GM12865 (cell line): ENCODE measurements at regions not wholly inside any gene's neighbourhood (a gene's known extent, or its start where the extent isn't known, plus 50 kb on each side); places are given as distances from the start of the nearest gene placed in this dataset.

Experiments
- DNase-seq: peaks from one replicate; pipeline ENCODE4 v3.0.0; 2010; ENCODE audit warnings: low read depth
- H3K4me3 ChIP-seq: 2 replicates; pipeline ENCODE4 v1.5.1; 2011; ENCODE audit warnings: mild to moderate bottlenecking, low read depth, low read length, control low read depth
- TF ChIP-seq, protein P1 (sequence below): IDR thresholded peaks from 2 replicates; pipeline ENCODE4 v1.5.1; 2011; ENCODE audit warnings: low read length, control low read depth, low read depth, inconsistent platforms; ENCODE audit not compliant: insufficient read depth; ENCODE audit errors: missing control alignments

DNA sequence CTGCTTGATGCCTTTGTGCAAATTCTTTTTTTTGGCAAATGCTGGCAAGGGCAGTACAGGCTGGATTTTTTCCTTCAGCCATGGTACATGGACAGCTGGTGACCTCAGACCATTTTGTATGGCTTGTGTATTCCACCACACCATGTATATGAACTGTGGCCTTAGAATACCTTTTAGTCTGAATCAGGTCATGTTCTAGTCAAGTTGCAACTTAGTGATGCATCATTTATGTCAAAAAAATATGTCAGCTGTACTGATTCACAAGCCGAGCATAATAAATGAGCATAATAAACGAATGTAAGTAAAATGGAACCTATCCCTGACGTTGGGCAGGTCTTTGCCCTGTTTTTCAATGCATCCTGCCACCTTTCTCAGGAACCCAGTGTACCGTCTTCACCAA is 219.7 kb upstream of the RUNX1 start:
- H3K4me3 ChIP-seq, result no peak overlapping the region
- no peak for DNase-seq
- TF ChIP-seq, protein P1, sequence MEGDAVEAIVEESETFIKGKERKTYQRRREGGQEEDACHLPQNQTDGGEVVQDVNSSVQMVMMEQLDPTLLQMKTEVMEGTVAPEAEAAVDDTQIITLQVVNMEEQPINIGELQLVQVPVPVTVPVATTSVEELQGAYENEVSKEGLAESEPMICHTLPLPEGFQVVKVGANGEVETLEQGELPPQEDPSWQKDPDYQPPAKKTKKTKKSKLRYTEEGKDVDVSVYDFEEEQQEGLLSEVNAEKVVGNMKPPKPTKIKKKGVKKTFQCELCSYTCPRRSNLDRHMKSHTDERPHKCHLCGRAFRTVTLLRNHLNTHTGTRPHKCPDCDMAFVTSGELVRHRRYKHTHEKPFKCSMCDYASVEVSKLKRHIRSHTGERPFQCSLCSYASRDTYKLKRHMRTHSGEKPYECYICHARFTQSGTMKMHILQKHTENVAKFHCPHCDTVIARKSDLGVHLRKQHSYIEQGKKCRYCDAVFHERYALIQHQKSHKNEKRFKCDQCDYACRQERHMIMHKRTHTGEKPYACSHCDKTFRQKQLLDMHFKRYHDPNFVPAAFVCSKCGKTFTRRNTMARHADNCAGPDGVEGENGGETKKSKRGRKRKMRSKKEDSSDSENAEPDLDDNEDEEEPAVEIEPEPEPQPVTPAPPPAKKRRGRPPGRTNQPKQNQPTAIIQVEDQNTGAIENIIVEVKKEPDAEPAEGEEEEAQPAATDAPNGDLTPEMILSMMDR, result no peak

DNA sequence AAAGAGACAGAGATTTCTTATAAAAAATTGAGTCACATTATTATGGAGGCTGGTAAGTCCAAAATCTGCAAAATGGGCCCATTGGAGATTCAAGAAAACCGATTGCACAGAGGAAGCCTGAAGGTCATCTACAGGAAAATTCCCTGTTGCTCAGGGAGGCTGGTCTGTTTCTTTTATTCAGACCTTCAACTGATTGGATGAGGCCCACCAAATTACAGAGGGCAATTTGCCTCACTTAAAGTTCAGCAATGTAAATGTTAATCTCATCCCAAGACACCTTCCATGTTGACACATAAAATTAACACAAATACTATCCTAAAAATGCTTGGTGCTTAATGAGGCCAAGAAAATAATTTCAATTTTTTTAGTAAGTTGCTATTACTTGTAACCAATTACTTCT is 219.2 kb upstream of the RUNX1 start:
- no peak for DNase-seq
- TF ChIP-seq, protein P1, result no peak
- H3K4me3 ChIP-seq, result no peak overlapping the region

DNA sequence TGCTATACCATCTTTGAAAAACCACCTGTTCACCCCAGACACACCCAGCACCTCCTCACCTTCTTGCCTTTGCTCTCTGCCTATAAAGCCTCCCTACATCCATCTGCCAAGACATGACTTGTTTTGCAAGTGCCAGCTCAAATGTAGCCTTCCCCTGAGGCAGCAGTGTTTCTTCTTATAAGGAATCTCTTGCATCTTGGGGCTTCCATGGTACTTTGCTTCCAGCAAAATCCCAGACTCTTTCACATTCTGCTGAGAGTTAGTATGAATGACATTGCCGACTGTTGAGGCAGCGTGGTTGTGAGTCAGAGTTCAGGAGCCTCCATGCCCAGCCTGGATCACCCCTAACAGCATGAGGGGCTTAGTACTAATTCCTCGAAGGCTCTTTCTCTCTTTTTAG is 217.4 kb upstream of the RUNX1 start:
- H3K4me3 ChIP-seq, result no peak overlapping the region
- no peak for DNase-seq
- TF ChIP-seq, protein P1, result no peak

DNA sequence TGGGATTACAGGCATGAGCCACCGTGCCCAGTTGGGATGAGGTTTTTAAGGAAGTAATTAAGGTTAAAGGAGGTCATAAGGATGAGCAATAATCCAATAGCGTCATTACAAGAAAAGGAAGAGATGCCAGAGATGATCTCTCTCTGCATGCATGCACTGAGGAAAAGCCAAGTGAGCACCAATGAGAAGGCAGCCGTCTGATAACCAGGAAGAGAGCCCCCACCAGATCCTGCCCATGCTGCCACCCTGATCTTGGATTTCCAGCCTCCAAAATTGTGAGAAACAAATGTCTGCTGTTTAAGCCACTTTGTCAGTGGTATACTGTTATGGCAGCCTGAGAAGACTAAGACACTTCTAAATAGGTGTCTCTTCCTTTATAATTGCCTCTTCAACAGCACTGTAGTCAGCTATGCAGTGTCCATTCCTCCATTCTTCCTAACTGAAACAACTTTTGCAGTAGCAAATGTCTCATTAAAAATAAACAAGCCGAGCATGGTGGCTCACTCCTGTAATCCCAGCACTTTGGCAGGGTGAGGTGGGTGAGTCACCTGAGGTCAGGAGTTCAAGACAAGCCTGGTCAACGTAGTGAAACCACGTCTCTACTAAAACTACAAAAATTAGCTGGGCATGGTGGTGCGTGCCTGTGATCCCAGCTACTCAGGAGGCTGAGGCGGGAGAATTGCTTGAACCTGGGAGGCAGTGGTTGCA is 216.2 kb upstream of the RUNX1 start:
- no peak for DNase-seq
- TF ChIP-seq, protein P1, result no peak

DNA sequence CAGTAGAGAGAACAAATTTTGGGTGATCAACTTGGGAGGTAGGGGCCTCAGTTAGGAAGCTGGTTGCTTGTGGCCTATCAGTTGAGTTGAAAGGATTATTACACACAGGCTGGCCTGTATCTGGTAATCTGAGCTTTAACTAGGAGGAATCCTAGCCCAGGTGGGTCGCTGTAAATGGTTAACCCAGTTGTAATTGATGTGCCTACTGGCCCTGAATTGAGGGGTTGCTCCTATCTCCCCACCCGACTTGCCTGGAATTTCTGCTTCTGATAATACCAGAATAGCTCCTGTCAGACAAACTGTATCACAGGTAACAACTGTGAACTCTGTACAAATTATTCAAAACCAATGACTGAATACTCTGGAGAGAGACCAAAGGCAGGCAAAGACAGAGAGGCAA is 210.4 kb upstream of the RUNX1 start:
- TF ChIP-seq, protein P1, result no peak
- no peak overlapping the region for H3K4me3 ChIP-seq
- no peak for DNase-seq

More for the DNA sequence above, 216.2 kb upstream of the RUNX1 start:
- no peak overlapping the region for H3K4me3 ChIP-seq

DNA sequence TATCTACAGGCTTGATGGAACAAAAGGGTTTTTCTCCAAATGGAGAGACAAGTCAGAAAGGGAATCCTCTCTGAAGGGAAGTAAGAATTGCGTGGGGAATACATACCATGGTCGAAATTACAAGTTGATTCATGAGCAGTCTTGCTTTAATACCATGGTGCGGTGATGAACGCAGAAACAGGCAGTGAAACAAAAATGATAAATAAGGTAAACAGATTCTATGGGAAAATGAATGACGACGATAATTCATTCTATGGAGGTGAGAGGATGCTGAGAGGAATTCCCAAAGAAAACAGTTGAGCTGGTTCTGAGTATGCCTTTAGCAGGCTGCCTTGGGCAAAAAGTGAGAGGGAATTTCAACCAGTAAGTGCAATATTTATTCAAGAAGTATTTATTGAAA is 209.4 kb upstream of the RUNX1 start:
- DNase-seq, result no peak
- TF ChIP-seq, protein P1, result no peak
- H3K4me3 ChIP-seq, result no peak overlapping the region

DNA sequence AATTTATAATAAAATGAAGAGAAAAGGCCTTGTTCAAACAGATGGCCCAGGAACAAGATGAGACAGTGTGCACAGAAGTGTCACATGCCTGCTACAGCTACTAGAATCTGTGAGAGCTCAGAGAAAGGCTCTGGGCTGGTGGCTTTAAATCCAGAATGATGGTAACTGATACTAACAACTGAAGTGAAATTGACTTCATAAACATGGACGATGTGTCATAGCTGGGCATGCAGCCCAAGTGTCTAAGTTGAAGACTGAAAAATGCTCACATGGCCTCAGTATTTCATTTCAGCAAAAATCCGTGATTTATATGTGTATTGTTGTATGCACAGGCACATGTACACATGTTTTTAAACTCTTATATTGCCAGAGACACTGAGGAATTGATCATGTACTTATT is 208.3 kb upstream of the RUNX1 start:
- DNase-seq, result no peak
- TF ChIP-seq, protein P1, result no peak
- H3K4me3 ChIP-seq, result no peak overlapping the region
